ENCODE measurements at regions not wholly inside any gene's neighbourhood (a gene's known extent, or its start where the extent isn't known, plus 50 kb on each side); places are given as distances from the start of the nearest gene placed in this dataset.

- TF ChIP-seq, protein P1, sequence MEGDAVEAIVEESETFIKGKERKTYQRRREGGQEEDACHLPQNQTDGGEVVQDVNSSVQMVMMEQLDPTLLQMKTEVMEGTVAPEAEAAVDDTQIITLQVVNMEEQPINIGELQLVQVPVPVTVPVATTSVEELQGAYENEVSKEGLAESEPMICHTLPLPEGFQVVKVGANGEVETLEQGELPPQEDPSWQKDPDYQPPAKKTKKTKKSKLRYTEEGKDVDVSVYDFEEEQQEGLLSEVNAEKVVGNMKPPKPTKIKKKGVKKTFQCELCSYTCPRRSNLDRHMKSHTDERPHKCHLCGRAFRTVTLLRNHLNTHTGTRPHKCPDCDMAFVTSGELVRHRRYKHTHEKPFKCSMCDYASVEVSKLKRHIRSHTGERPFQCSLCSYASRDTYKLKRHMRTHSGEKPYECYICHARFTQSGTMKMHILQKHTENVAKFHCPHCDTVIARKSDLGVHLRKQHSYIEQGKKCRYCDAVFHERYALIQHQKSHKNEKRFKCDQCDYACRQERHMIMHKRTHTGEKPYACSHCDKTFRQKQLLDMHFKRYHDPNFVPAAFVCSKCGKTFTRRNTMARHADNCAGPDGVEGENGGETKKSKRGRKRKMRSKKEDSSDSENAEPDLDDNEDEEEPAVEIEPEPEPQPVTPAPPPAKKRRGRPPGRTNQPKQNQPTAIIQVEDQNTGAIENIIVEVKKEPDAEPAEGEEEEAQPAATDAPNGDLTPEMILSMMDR (IDR thresholded peaks at IDR 0.05), result peak; percentile 53 to 66 (median 61)
- TF ChIP-seq EP300 (IDR thresholded peaks at IDR 0.05), result no peak
Measured at GRCh38 chr4:147160908-147161513, 215.3 kb upstream of the TTC29 start.

Data from tibial nerve (tissue), 4 donors.